GM18870 (cell line): ENCODE measurements at regions not wholly inside any gene's neighbourhood (a gene's known extent, or its start where the extent isn't known, plus 50 kb on each side); places are given as distances from the start of the nearest gene placed in this dataset.

ENCODE experiments used
- ATAC-seq: cut with Tn5 transposase; IDR thresholded peaks from one replicate; pipeline ENCODE4 v1.9.1; 2021; ENCODE audit warnings: moderate library complexity; ENCODE audit not compliant: unreplicated experiment

DNA sequence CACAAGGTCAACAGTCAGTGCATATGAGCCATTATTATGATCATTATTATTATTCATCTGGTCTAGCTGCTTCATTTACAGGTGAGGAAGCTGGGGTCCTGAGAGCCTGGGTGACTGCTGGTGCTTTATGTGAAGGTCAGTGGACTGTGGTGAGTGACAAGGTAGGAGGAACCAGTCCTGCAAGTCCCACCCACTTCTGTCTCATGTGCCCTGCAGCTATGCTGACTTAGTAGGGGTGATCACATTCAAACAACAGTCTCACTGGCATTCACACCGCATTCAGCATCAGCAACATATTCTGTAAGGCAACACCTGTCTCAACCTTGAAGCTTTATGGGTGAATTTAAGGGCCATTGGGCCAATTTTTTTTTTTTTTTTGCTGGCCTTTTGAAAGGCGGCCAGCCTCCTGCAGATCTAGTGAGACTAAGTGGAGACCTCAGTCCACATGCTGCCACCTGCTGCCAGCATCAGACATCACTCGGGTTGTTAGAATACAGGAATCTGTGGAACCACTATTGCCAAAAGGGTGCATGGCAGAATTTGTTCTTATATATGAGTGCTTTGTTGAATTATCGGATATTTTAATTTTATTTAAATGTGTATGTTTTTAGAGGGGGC, 59.9 kb upstream of the CACNA1E start:
- ATAC-seq: peak; percentile 49

DNA sequence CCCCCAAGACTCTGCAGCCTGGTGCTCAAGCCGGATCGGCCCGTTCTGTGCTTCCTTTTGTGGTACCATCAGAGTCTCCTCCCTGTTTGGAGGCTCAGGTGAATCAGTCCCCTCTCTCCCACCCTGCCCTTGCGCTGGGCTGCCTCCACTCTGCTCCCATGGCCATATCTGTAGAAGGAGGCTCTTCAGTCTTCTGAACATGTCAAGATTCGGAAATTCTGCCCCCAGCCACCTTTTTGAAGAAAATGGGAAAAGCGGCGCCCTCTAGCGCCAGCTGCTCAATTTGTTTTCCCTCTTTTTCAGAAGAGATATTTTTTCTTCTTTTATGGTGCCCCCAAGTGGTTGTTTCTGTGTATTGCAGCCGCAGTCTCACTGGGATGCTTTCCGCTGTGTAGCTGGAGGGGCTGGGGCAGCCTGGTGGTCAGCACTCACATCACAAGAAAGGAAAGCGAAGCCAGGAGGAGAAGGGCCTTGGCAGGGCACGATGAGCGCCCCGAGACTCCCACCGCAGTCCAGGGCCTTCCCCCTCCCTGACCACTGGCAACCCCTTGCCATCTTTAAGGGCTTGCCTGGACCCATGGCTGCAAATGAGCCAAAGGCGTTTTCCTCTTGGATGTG, 58.4 kb upstream of the CACNA1E start:
- no peak for ATAC-seq

DNA sequence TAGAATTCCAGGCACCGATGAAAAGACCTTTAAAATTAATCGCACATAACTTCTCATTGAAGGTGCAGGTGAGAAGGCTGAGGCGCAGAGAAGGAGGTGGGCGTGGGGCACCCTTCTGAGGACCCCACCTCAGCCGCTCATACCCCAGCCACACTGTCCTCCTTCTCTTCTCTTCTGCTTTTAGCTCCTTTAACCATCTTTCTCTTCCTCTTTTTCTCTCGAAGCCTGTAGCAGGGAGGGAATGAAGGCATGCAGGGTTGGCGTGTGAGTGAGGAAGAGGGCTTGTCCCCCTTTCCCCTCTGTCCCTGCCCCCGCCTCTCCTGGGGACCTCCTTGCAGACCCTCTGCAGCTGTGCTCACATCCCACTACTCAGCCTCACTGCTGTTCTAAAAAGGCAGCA, 57.8 kb upstream of the CACNA1E start:
- ATAC-seq: no peak

DNA sequence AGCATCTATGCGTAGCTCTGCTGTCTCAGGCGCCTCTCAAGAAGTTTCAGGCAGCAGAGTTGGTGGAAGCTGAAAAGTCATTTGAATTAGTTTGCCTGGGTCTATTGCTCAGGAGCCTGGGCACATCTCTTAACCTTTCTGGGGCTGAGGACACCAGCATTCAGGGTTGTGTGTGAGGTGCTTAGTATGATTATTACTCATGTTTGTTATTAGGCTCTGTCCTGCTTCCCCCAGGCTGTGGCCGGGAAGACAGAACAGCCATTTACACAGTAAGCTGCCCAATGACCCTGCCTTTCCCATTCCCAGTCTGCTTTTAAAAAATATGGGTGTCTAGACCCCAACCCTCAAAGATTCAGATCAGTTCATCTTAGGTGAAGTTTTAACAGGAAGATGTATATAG, 53.9 kb upstream of the CACNA1E start:
- ATAC-seq: peak; percentile 20

DNA sequence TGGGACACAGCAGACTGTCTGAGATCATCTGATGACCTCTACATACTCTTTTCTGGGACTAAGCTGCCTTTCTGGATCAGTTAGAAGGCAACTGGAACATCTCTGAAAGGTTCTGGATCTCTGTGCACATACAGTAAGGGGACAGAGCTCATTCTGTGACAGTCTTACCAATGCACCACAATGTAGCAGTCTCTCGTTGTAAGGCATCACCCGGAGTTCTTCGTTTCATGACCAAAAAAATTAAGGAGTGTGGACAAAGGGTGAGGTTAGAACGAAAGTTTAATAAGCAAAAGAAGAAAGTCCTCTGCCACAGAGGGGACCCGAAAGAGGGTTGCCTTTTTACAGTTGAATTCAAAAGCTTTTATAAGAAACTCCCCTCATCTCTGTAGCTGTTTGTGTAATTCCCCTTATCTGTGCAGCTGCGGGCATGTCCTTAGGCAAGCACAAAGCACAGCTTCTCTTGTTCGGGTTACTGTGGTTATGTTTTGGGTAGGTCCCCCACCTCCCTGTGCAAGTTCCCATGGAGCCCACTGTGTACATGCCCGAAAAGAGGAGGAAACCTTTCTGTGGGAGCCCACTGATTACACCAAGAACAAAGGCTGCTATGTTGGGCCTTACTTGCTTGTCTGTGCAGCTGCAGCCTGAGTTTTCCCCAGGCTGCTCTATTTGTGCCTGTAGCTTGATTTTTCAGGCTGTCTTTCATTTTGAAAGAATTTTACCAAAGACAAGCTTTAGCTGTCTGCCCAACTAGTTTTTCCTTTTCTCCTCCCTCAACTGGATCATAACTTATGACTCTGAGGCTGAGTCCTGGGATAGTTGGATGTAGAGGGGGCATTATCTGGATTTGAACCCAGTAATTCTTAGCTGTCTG, 53.1 kb upstream of the CACNA1E start:
- ATAC-seq: peak; percentile 76
